Lower leg skin (tissue), 3 donors: ENCODE measurements at regions not wholly inside any gene's neighbourhood (a gene's known extent, or its start where the extent isn't known, plus 50 kb on each side); places are given as distances from the start of the nearest gene placed in this dataset.

Experiments used
- CTCF ChIP-seq, 3 donors: fragments of 450-650 bp; IDR thresholded peaks; one replicate each; pipeline ENCODE4 v1.5.1; 2016; ENCODE audit warnings: antibody characterized with exemption in 3 of 3, mild to moderate bottlenecking in 3 of 3, moderate library complexity in 2 of 3
- POLR2A ChIP-seq, 2 donors: fragments of 450-650 bp; IDR thresholded peaks; one replicate each; pipeline ENCODE4 v1.6.1; 2016 to 2017; ENCODE audit warnings: antibody characterized with exemption in 2 of 2, mild to moderate bottlenecking in 1 of 2, moderate library complexity in 1 of 2

- TF ChIP-seq CTCF (IDR thresholded peaks at IDR 0.05) (no peak), POLR2A (IDR thresholded peaks at IDR 0.05) (no peak)
These were observed 382.1 kb upstream of the TSHZ2 start for GRCh38 chr20:52590100-52590499.
